ENCODE measurements at regions not wholly inside any gene's neighbourhood (a gene's known extent, or its start where the extent isn't known, plus 50 kb on each side); places are given as distances from the start of the nearest gene placed in this dataset.

- Histone ChIP-seq H3K9ac (ENCODE audit: extremely low read depth, low read length, poor library complexity, severe bottlenecking) (no peak overlapping the region), H3K4me3 (ENCODE audit: low read length) (no peak overlapping the region), H3K9me3 (ENCODE audit: control insufficient read depth, low read length) (no peaks in the 10 kb centered on the region), H3K36me3 (ENCODE audit: control insufficient read depth, insufficient read depth, low read length) (no peaks in the 10 kb centered on the region), H3K27me3 (ENCODE audit: control insufficient read depth, insufficient read depth, low read length, poor library complexity, severe bottlenecking) (no peaks in the 10 kb centered on the region), H3K27ac (ENCODE audit: low read depth, low read length) (no peak overlapping the region), H3K4me1 (ENCODE audit: control insufficient read depth, insufficient read depth, low read length) (no peaks in the 10 kb centered on the region)
- Mint-ChIP-seq H3K9me3 (no peaks in the 10 kb centered on the region), H3K36me3 (ENCODE audit: low read depth) (no peaks in the 10 kb centered on the region), H3K4me3 (no peak overlapping the region), H3K4me1 (no peaks in the 10 kb centered on the region), H3K27me3 (ENCODE audit: insufficient read depth) (peaks cover 1% of the 10 kb centered on the region), H3K27ac (no peak overlapping the region)
- no peak for TF ChIP-seq CTCF (conservative IDR thresholded peaks at IDR 0.05)
- no peak for DNase-seq
Measured at GRCh38 chr3:89635137-89635536, 527.7 kb downstream of the EPHA3 start.

GRCh38 chr3:89644716-89645115 lies 537.3 kb downstream of the EPHA3 start:
- Mint-ChIP-seq H3K27ac (no peak overlapping the region), H3K4me1 (no peaks in the 10 kb centered on the region), H3K4me3 (no peak overlapping the region), H3K36me3 (ENCODE audit: low read depth) (no peaks in the 10 kb centered on the region), H3K9me3 (no peaks in the 10 kb centered on the region), H3K27me3 (ENCODE audit: insufficient read depth) (no peaks in the 10 kb centered on the region)
- no peak overlapping the region for H3K9ac ChIP-seq (ENCODE audit: extremely low read depth, low read length, poor library complexity, severe bottlenecking)
- 0% methylated on average over 1 of the region's 1 CpG; no CpG with 5 or more reads in 1 of the 2 experiments for WGBS, 2 experiments (ENCODE audit: insufficient coverage in 1 of 2, insufficient read length in 1 of 2)
- no peak for TF ChIP-seq CTCF (conservative IDR thresholded peaks at IDR 0.05)
- H3K36me3 ChIP-seq (ENCODE audit: control insufficient read depth, insufficient read depth, low read length), result no peaks in the 10 kb centered on the region
- H3K4me1 ChIP-seq (ENCODE audit: control insufficient read depth, insufficient read depth, low read length), result no peaks in the 10 kb centered on the region
- no peak for DNase-seq
- H3K9me3 ChIP-seq (ENCODE audit: control insufficient read depth, low read length), result no peaks in the 10 kb centered on the region
- H3K4me3 ChIP-seq (ENCODE audit: low read length), result no peak overlapping the region
- H3K27ac ChIP-seq (ENCODE audit: low read depth, low read length), result no peak overlapping the region
- H3K27me3 ChIP-seq (ENCODE audit: control insufficient read depth, insufficient read depth, low read length, poor library complexity, severe bottlenecking), result no peaks in the 10 kb centered on the region

GRCh38 chr3:89649431-89649830 lies 542.0 kb downstream of the EPHA3 start:
- Mint-ChIP-seq H3K27ac (no peak overlapping the region), H3K4me1 (no peaks in the 10 kb centered on the region), H3K4me3 (no peak overlapping the region), H3K9me3 (no peaks in the 10 kb centered on the region), H3K27me3 (ENCODE audit: insufficient read depth) (no peaks in the 10 kb centered on the region), H3K36me3 (ENCODE audit: low read depth) (no peaks in the 10 kb centered on the region)
- H3K9ac ChIP-seq (ENCODE audit: extremely low read depth, low read length, poor library complexity, severe bottlenecking), result no peak overlapping the region
- no peaks in the 10 kb centered on the region for H3K4me1 ChIP-seq (ENCODE audit: control insufficient read depth, insufficient read depth, low read length)
- no peaks in the 10 kb centered on the region for H3K36me3 ChIP-seq (ENCODE audit: control insufficient read depth, insufficient read depth, low read length)
- no peak overlapping the region for H3K4me3 ChIP-seq (ENCODE audit: low read length)
- no peak for TF ChIP-seq CTCF (conservative IDR thresholded peaks at IDR 0.05)
- 88 to 90% methylated on average over 2 to 4 of the region's 5 CpGs for WGBS, 2 experiments (ENCODE audit: insufficient coverage in 1 of 2, insufficient read length in 1 of 2)
- no peak for DNase-seq
- no peaks in the 10 kb centered on the region for H3K27me3 ChIP-seq (ENCODE audit: control insufficient read depth, insufficient read depth, low read length, poor library complexity, severe bottlenecking)
- H3K27ac ChIP-seq (ENCODE audit: low read depth, low read length), result no peak overlapping the region
- H3K9me3 ChIP-seq (ENCODE audit: control insufficient read depth, low read length), result no peaks in the 10 kb centered on the region
